MCF 10A (cell line): ENCODE measurements at regions not wholly inside any gene's neighbourhood (a gene's known extent, or its start where the extent isn't known, plus 50 kb on each side); places are given as distances from the start of the nearest gene placed in this dataset.

Experiments used
- BruUV-seq: library from RNA; stranded (reverse); fragments of 400-500 nt; replicated peaks from 2 replicates; lab custom pipeline; 2021; lab: Mats Ljungman, UMichigan
- CTCF ChIA-PET: fragments of 300-600 bp; sonication (Branson Sonifier 250); formaldehyde crosslinking; extraction: SDS; loops from one replicate; lab custom pipeline; 2021; ENCODE audit warnings: antibody characterized with exemption, inconsistent platforms; lab: Yijun Ruan, JAX
- POLR2A ChIA-PET: fragments of 300-600, 350-650 bp; sonication (Branson Sonifier 250); formaldehyde crosslinking; extraction: SDS; loops from one replicate; lab custom pipeline; 2020; ENCODE audit warnings: antibody characterized with exemption, inconsistent platforms; lab: Yijun Ruan, JAX
- DNase-seq: peaks from one replicate; pipeline ENCODE4 v3.0.0-alpha.2; 2018; ENCODE audit not compliant: unreplicated experiment
- H3K27ac Mint-ChIP-seq: one replicate; pipeline ENCODE4 v1.8.0; 2022; ENCODE audit warnings: mild to moderate bottlenecking, low read depth, mixed read lengths; ENCODE audit not compliant: unreplicated experiment
- H3K27me3 Mint-ChIP-seq: one replicate; pipeline ENCODE4 v1.8.0; 2022; ENCODE audit warnings: mixed read lengths; ENCODE audit not compliant: insufficient read depth, unreplicated experiment
- H3K36me3 Mint-ChIP-seq: one replicate; pipeline ENCODE4 v1.8.0; 2022; ENCODE audit warnings: mild to moderate bottlenecking, moderate library complexity, mixed read lengths; ENCODE audit not compliant: insufficient read depth, unreplicated experiment
- H3K4me1 Mint-ChIP-seq: one replicate; pipeline ENCODE4 v1.8.0; 2022; ENCODE audit warnings: mixed read lengths; ENCODE audit not compliant: insufficient read depth, unreplicated experiment
- H3K4me3 Mint-ChIP-seq: one replicate; pipeline ENCODE4 v1.8.0; 2022; ENCODE audit warnings: mild to moderate bottlenecking, moderate library complexity, mixed read lengths; ENCODE audit not compliant: unreplicated experiment
- H3K9me3 Mint-ChIP-seq: one replicate; pipeline ENCODE4 v1.8.0; 2022; ENCODE audit warnings: mixed read lengths; ENCODE audit not compliant: unreplicated experiment
- CTCF ChIP-seq: fragments of 200-600 bp; IDR thresholded peaks from one replicate; pipeline ENCODE4 v1.8.0; 2022; ENCODE audit warnings: antibody characterized with exemption, mild to moderate bottlenecking; ENCODE audit not compliant: unreplicated experiment
- intact Hi-C: fragments of 100-400 bp; cut with micrococcal nuclease; formaldehyde crosslinking; loops from 2 replicates; pipeline ENCODE4 v1.14.1; 2022

GRCh38 chr5:91954136-91954535 lies 571.0 kb upstream of the ARRDC3 start:
- no peaks in the 10 kb centered on the region for H3K9me3 Mint-ChIP-seq
- H3K4me1 Mint-ChIP-seq = no peaks in the 10 kb centered on the region
- POLR2A ChIA-PET = no interaction called here
- no peak for DNase-seq
- H3K4me3 Mint-ChIP-seq = no peak overlapping the region
- no TSS peak for BruUV-seq
- no peak for TF ChIP-seq CTCF
- intact Hi-C loops = no loop called here
- H3K27ac Mint-ChIP-seq = no peak overlapping the region
- H3K27me3 Mint-ChIP-seq = peaks cover 47% of the 10 kb centered on the region
- H3K36me3 Mint-ChIP-seq = no peaks in the 10 kb centered on the region
- CTCF ChIA-PET = interaction anchor here (0.8 kb wide), 1 partner anchor 161 kb away, joined by 3 read pairs; no protein-coding TSS in a partner anchor

GRCh38 chr5:91950328-91950727 lies 567.2 kb upstream of the ARRDC3 start:
- POLR2A ChIA-PET = no interaction called here
- intact Hi-C loops = no loop called here
- no TSS peak for BruUV-seq

GRCh38 chr5:91946870-91947269 lies 563.8 kb upstream of the ARRDC3 start:
- Mint-ChIP-seq H3K4me3 (no peak overlapping the region), H3K27me3 (peaks cover 88% of the 10 kb centered on the region), H3K4me1 (no peaks in the 10 kb centered on the region), H3K9me3 (no peaks in the 10 kb centered on the region), H3K36me3 (no peaks in the 10 kb centered on the region), H3K27ac (no peak overlapping the region)
- CTCF ChIA-PET = no interaction called here
- intact Hi-C loops = no loop called here
- DNase-seq = no peak
- TF ChIP-seq CTCF = no peak
- no TSS peak for BruUV-seq
- POLR2A ChIA-PET = no interaction called here

More at GRCh38 chr5:91950328-91950727, 567.2 kb upstream of the ARRDC3 start:
- Mint-ChIP-seq H3K27me3 (peaks cover 81% of the 10 kb centered on the region), H3K27ac (no peak overlapping the region), H3K9me3 (no peaks in the 10 kb centered on the region), H3K36me3 (no peaks in the 10 kb centered on the region), H3K4me3 (no peak overlapping the region), H3K4me1 (no peaks in the 10 kb centered on the region)
- no peak for TF ChIP-seq CTCF
- no peak for DNase-seq
- CTCF ChIA-PET = interaction anchor here (0.6 kb wide), 1 partner anchor 14 kb away, joined by 3 read pairs; no protein-coding TSS in a partner anchor

- intact Hi-C loops = no loop called here
- no TSS peak for BruUV-seq
- DNase-seq = no peak
- Mint-ChIP-seq H3K9me3 (no peaks in the 10 kb centered on the region), H3K36me3 (no peaks in the 10 kb centered on the region), H3K4me3 (no peak overlapping the region), H3K4me1 (no peaks in the 10 kb centered on the region), H3K27me3 (peaks cover 50% of the 10 kb centered on the region), H3K27ac (no peak overlapping the region)
- POLR2A ChIA-PET = no interaction called here
- CTCF ChIA-PET = no interaction called here
- no peak for TF ChIP-seq CTCF
These were observed 558.5 kb upstream of the ARRDC3 start for GRCh38 chr5:91941588-91941987.
